Body of pancreas (tissue), 4 donors: ENCODE measurements at regions not wholly inside any gene's neighbourhood (a gene's known extent, or its start where the extent isn't known, plus 50 kb on each side); places are given as distances from the start of the nearest gene placed in this dataset.

ENCODE experiments used
- POLR2A ChIP-seq, 3 donors: fragments of 450-650 bp; IDR thresholded peaks; one replicate each; pipeline ENCODE4 v1.6.1; 2016; ENCODE audit warnings: antibody characterized with exemption in 3 of 3, mild to moderate bottlenecking in 2 of 3
- TF ChIP-seq, protein P1 (sequence below), 7 experiments: fragments of 450-650 bp in 4 of 7; fragments of 200-600 bp in 3 of 7; sonication (generic) in 3 of 7; IDR thresholded peaks; one replicate each; pipeline ENCODE4 v1.5.1; 2016 to 2019; ENCODE audit warnings: antibody characterized with exemption in 7 of 7

- TF ChIP-seq, protein P1, sequence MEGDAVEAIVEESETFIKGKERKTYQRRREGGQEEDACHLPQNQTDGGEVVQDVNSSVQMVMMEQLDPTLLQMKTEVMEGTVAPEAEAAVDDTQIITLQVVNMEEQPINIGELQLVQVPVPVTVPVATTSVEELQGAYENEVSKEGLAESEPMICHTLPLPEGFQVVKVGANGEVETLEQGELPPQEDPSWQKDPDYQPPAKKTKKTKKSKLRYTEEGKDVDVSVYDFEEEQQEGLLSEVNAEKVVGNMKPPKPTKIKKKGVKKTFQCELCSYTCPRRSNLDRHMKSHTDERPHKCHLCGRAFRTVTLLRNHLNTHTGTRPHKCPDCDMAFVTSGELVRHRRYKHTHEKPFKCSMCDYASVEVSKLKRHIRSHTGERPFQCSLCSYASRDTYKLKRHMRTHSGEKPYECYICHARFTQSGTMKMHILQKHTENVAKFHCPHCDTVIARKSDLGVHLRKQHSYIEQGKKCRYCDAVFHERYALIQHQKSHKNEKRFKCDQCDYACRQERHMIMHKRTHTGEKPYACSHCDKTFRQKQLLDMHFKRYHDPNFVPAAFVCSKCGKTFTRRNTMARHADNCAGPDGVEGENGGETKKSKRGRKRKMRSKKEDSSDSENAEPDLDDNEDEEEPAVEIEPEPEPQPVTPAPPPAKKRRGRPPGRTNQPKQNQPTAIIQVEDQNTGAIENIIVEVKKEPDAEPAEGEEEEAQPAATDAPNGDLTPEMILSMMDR (IDR thresholded peaks at IDR 0.05) = no peak
- TF ChIP-seq POLR2A (IDR thresholded peaks at IDR 0.05) = no peak
These were observed 97.2 kb downstream of the TDRD15 start for GRCh38 chr2:21220930-21221329.
